ENCODE measurements at regions not wholly inside any gene's neighbourhood (a gene's known extent, or its start where the extent isn't known, plus 50 kb on each side); places are given as distances from the start of the nearest gene placed in this dataset.

DNA sequence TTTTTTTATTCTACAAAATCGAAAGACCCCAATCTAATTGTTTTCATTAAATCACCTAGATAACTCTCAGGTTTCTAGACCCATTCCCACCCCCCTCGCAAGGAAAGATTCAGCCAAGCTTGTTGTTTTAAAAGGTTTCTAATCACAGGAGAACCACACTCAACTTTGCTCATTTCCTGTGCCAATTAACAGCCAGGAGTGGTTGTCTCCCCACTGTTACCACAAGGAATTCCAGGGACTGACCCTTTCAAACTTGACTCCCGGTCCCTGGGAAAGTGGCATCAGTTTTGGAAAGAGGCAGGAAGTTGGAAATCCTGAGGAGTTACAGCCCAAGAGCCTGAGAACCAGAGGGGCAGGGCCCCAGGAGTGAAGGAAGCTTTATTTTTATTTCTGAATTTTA is 561.3 kb upstream of the JAG1 start:
- no peaks in the 10 kb centered on the region for H3K36me3 ChIP-seq (ENCODE audit: low read depth)
- intact Hi-C loops (cut with DNase I, micrococcal nuclease): no loop called here
- H3K9me3 ChIP-seq: no peaks in the 10 kb centered on the region
- no peak for DNase-seq
- no peak overlapping the region for H3K4me3 ChIP-seq
- no peak for ATAC-seq
- TF ChIP-seq, protein P1, sequence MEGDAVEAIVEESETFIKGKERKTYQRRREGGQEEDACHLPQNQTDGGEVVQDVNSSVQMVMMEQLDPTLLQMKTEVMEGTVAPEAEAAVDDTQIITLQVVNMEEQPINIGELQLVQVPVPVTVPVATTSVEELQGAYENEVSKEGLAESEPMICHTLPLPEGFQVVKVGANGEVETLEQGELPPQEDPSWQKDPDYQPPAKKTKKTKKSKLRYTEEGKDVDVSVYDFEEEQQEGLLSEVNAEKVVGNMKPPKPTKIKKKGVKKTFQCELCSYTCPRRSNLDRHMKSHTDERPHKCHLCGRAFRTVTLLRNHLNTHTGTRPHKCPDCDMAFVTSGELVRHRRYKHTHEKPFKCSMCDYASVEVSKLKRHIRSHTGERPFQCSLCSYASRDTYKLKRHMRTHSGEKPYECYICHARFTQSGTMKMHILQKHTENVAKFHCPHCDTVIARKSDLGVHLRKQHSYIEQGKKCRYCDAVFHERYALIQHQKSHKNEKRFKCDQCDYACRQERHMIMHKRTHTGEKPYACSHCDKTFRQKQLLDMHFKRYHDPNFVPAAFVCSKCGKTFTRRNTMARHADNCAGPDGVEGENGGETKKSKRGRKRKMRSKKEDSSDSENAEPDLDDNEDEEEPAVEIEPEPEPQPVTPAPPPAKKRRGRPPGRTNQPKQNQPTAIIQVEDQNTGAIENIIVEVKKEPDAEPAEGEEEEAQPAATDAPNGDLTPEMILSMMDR (IDR thresholded peaks at IDR 0.05): no peak
- H3K4me1 ChIP-seq (ENCODE audit: low read depth): peaks cover 2% of the 10 kb centered on the region

DNA sequence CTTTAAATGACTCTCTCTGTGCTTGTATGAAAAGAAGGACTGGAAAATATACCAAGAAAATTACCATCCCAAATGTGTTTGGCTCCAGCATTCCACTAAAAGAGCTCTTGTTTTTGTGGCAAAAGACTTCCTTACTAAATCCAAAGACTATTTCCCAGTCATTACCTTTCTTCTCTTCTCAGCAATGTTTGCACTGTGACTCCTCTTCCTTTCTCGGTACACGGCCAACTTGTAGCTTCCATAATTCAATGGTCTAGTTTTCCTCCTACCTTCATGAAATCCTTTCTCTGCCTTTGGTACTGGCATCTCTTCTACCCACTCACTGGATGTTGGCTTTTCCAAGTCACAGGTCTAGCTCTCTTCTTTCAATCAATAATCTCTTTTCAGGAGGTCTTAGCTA is 568.5 kb upstream of the JAG1 start:
- intact Hi-C loops (cut with DNase I, micrococcal nuclease): no loop called here
- DNase-seq: no peak
- Histone ChIP-seq H3K4me1 (ENCODE audit: low read depth) (no peaks in the 10 kb centered on the region), H3K9me3 (no peaks in the 10 kb centered on the region), H3K4me3 (no peak overlapping the region), H3K36me3 (ENCODE audit: low read depth) (no peaks in the 10 kb centered on the region)
- TF ChIP-seq, protein P1 (IDR thresholded peaks at IDR 0.05): no peak
- no peak for ATAC-seq

DNA sequence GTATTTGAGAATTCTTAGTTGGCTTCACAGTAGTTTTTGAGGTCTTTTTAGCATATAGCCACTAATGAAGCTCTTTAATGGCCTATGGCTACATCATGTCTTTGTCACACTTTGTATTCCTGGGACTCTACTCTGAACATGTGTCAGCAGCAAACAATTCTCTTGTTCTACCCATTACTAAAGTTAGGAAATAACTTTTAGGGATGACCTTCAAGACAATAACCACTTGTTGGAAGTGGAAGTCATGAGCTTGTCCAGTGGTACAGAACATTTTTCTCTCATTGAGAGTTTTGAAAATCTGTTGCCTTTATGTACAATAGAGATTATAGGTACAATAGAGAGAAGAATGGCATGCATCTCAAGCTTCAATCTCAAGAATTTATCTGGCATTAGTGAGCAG is 571.6 kb upstream of the JAG1 start:
- DNase-seq: no peak
- intact Hi-C loops (cut with DNase I, micrococcal nuclease): no loop called here
- Histone ChIP-seq H3K36me3 (ENCODE audit: low read depth) (no peaks in the 10 kb centered on the region), H3K4me1 (ENCODE audit: low read depth) (no peaks in the 10 kb centered on the region), H3K4me3 (no peak overlapping the region), H3K9me3 (no peaks in the 10 kb centered on the region)
- TF ChIP-seq, protein P1 (IDR thresholded peaks at IDR 0.05): no peak
- no peak for ATAC-seq

DNA sequence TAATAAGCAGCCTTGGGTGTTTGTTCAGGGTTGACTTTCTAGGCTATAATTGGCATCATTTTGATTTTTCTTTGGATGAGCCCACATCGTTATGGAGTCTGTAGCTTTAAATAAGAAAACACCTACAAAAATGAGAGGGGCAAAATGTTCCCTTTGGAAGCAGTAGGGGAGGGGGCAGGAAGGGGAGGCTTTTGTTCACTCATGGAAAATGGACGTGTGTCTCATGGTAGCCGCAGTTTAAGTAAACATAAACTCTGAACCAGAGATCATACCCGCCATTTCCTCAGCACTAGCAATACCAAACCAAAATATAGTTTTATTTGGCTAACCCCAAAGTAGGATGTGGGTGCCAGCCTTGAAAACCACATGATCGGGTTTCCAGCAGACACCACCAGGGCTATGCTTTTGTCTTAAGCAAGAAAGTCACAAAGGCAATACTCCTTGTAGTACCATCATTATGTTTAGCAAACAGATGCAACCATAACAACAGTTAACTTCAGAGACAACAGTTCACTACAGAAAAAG is 572.5 kb upstream of the JAG1 start:
- Histone ChIP-seq H3K4me1 (ENCODE audit: low read depth) (no peaks in the 10 kb centered on the region), H3K4me3 (no peak overlapping the region), H3K9me3 (no peaks in the 10 kb centered on the region), H3K36me3 (ENCODE audit: low read depth) (no peaks in the 10 kb centered on the region)
- ATAC-seq: no peak
- intact Hi-C loops (cut with DNase I, micrococcal nuclease): no loop called here
- TF ChIP-seq, protein P1 (IDR thresholded peaks at IDR 0.05): no peak
- DNase-seq: no peak

DNA sequence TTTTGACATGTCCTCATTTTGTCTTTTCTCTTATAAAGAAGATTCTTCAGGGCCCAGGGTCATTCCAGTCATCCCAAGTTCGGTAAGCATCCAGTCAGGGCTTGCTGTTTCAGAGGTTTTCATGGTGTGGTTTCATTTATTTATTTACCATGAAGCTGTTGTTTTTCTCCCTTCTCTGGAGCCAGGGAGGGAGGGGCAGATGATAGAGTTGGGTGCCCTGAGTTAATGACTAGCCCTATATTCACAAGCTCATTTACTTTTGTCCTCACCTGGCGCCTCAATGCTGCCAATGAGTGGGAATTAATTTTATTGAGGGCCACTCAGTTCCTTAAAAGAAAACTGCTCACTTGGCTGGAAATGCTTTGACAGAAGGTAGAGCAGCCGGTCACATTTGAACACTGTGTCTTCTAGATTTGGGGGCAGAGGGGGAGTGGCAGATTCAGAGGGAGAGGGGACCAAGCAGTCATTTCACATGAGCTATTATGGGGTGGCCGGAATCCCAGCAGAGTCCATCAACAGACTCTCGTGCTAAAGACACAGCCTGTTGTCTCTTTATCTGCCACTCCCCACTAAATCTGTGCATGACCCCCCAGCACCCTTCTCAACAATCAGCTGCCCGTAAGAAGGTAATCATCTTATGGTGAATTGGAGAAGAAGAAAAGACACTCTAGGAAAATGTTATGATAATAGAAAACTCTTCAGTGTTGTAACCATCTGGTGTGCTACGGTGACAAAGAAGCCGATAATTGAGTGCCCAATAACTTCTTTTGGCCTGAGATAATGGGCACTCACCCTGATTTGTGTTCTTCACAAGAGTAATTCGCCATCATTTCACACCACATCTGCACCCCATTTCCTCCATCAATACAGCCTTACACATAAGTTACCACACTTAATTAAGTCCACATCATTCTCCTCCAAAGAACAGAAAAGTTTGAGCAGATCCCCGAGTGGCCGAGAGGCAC is 573.5 kb upstream of the JAG1 start:
- no peaks in the 10 kb centered on the region for H3K4me1 ChIP-seq (ENCODE audit: low read depth)
- H3K4me3 ChIP-seq: no peak overlapping the region
- intact Hi-C loops (cut with DNase I, micrococcal nuclease): no loop called here
- ATAC-seq (no peak), DNase-seq (no peak)
- H3K9me3 ChIP-seq: no peaks in the 10 kb centered on the region
- TF ChIP-seq, protein P1 (IDR thresholded peaks at IDR 0.05): no peak
- no peaks in the 10 kb centered on the region for H3K36me3 ChIP-seq (ENCODE audit: low read depth)

All from mucosa of descending colon (tissue), 3 donors.